ENCODE measurements at regions not wholly inside any gene's neighbourhood (a gene's known extent, or its start where the extent isn't known, plus 50 kb on each side); places are given as distances from the start of the nearest gene placed in this dataset.

DNA sequence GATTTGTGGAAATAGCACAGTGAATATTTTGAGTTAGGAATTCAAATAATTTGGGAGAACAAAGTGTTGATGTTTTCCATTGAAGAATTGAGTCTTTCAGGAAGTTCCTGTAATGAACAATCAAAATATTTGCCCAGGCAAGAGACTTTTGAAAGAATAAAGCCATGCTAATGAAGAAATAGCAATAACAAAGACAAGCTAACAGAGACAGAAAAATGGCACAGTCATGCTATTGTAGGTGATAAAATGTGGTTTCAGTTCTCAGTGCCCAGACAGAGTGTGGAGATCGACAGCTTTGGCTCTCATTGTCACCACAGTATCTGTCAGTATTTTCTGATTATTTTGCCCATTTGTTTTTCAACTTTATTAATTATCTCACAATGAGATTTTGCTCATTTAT, 490.8 kb upstream of the PIK3C3 start:
- TF ChIP-seq, protein P1, sequence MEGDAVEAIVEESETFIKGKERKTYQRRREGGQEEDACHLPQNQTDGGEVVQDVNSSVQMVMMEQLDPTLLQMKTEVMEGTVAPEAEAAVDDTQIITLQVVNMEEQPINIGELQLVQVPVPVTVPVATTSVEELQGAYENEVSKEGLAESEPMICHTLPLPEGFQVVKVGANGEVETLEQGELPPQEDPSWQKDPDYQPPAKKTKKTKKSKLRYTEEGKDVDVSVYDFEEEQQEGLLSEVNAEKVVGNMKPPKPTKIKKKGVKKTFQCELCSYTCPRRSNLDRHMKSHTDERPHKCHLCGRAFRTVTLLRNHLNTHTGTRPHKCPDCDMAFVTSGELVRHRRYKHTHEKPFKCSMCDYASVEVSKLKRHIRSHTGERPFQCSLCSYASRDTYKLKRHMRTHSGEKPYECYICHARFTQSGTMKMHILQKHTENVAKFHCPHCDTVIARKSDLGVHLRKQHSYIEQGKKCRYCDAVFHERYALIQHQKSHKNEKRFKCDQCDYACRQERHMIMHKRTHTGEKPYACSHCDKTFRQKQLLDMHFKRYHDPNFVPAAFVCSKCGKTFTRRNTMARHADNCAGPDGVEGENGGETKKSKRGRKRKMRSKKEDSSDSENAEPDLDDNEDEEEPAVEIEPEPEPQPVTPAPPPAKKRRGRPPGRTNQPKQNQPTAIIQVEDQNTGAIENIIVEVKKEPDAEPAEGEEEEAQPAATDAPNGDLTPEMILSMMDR (IDR thresholded peaks at IDR 0.05): no peak
- TF ChIP-seq POLR2AphosphoS5 (IDR thresholded peaks at IDR 0.05) (no peak), POLR2A (IDR thresholded peaks at IDR 0.05) (no peak)
- H3K9me3 ChIP-seq: no peaks in the 10 kb centered on the region
- H3K27ac ChIP-seq: no peak overlapping the region
- intact Hi-C loops (cut with DNase I; ENCODE audit: low total_unique reads): no loop called here
- no peak for DNase-seq (ENCODE audit: low spot score in 2 of 2)
- no peak overlapping the region for H3K4me3 ChIP-seq
- no peaks in the 10 kb centered on the region for H3K27me3 ChIP-seq
- H3K4me1 ChIP-seq: no peaks in the 10 kb centered on the region
- H3K36me3 ChIP-seq: no peaks in the 10 kb centered on the region

DNA sequence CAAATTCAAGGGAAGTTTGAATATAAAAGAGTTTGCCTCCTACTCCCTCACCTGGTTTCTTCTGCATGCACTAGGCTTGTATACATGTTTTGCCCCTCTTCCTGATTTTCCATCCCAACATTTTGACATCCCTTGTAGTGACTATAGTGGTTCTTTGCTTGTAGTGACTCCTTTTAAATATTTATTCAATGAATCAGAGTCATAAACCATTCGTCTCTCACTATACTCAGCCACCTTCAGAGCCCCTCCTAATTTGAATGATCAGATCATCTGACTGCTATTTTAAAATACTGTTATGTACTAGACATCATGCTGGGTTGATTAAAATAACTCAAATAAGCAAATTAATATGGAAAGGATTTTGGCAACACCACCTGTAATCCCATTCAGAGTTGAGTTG, 492.1 kb upstream of the PIK3C3 start:
- Histone ChIP-seq H3K9me3 (no peaks in the 10 kb centered on the region), H3K4me1 (no peaks in the 10 kb centered on the region), H3K27ac (no peak overlapping the region), H3K36me3 (no peaks in the 10 kb centered on the region), H3K27me3 (no peaks in the 10 kb centered on the region), H3K4me3 (no peak overlapping the region)
- TF ChIP-seq POLR2A (IDR thresholded peaks at IDR 0.05): no peak
- TF ChIP-seq, protein P1 (IDR thresholded peaks at IDR 0.05): no peak
- TF ChIP-seq POLR2AphosphoS5 (IDR thresholded peaks at IDR 0.05): no peak
- DNase-seq (ENCODE audit: low spot score in 2 of 2): no peak
- intact Hi-C loops (cut with DNase I; ENCODE audit: low total_unique reads): no loop called here

DNA sequence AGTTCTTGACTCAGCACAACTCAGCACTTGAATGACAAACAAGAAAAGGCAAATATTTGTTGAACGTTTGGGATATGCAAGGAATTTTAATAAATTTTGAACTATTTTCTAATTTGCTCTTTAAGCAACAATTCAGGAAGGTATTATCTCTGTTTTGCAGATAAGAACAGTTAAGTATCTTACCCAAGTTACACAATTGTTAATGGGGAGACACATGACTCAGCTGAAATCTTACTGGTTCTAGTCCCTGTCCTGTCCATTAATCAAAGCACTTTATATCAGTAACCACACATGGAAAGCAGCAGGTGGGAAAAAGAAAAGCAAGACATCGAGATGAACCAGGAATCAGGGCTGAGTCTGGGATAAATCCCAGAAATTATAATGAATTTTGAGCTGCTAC, 493.9 kb upstream of the PIK3C3 start:
- Histone ChIP-seq H3K4me3 (no peak overlapping the region), H3K36me3 (no peaks in the 10 kb centered on the region), H3K4me1 (no peaks in the 10 kb centered on the region), H3K27ac (no peak overlapping the region), H3K9me3 (no peaks in the 10 kb centered on the region), H3K27me3 (no peaks in the 10 kb centered on the region)
- TF ChIP-seq POLR2AphosphoS5 (IDR thresholded peaks at IDR 0.05) (no peak), POLR2A (IDR thresholded peaks at IDR 0.05) (no peak)
- TF ChIP-seq, protein P1 (IDR thresholded peaks at IDR 0.05): no peak
- no peak for DNase-seq (ENCODE audit: low spot score in 2 of 2)
- intact Hi-C loops (cut with DNase I; ENCODE audit: low total_unique reads): no loop called here

DNA sequence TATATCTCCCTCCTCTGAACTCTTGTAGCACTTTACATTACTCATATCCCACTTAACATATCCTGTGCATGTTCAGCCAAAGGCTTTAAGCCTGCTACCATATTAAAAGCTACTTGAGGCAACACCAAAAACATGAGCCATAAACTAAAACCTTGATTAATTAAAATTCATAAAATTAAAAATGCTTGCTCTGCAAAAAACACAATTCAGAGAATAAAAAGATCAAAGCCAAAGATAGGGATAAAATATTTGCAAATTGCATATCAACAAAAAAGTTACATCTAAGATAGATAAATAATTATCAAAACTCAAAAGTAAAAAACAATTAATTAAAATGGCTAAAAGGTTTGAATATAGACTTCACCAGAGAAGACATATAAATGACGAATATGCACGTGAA, 495.4 kb upstream of the PIK3C3 start:
- Histone ChIP-seq H3K27ac (no peak overlapping the region), H3K9me3 (no peaks in the 10 kb centered on the region), H3K36me3 (no peaks in the 10 kb centered on the region), H3K4me1 (no peaks in the 10 kb centered on the region), H3K4me3 (no peak overlapping the region), H3K27me3 (no peaks in the 10 kb centered on the region)
- intact Hi-C loops (cut with DNase I; ENCODE audit: low total_unique reads): no loop called here
- no peak for DNase-seq (ENCODE audit: low spot score in 2 of 2)
- TF ChIP-seq POLR2AphosphoS5 (IDR thresholded peaks at IDR 0.05) (no peak), POLR2A (IDR thresholded peaks at IDR 0.05) (no peak)
- TF ChIP-seq, protein P1 (IDR thresholded peaks at IDR 0.05): no peak

DNA sequence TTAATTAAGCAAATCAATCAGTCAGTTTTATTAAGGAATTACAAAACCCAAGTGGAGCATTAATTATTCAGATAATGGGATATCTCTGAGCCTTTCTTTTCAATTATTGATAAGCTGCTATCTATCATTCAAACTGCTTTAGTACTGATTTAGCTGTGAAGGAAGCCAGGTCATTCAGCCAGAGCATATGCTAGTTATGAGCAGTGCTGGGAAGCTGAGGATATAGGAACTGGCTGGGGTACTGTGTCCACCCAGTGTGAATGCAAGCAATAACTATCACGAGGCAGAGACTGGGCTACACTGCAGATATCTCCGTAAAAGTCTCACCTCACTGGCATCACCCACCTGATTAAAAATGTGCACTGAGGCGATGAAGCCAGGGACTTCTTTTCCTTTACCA, 496.7 kb upstream of the PIK3C3 start:
- no peaks in the 10 kb centered on the region for H3K9me3 ChIP-seq
- intact Hi-C loops (cut with DNase I; ENCODE audit: low total_unique reads): no loop called here
- no peak overlapping the region for H3K4me3 ChIP-seq
- H3K27ac ChIP-seq: no peak overlapping the region
- TF ChIP-seq POLR2AphosphoS5 (IDR thresholded peaks at IDR 0.05) (no peak), POLR2A (IDR thresholded peaks at IDR 0.05) (no peak)
- TF ChIP-seq, protein P1 (IDR thresholded peaks at IDR 0.05): no peak
- no peaks in the 10 kb centered on the region for H3K36me3 ChIP-seq
- H3K27me3 ChIP-seq: no peaks in the 10 kb centered on the region
- no peak for DNase-seq (ENCODE audit: low spot score in 2 of 2)
- no peaks in the 10 kb centered on the region for H3K4me1 ChIP-seq
